Keratinocyte (primary cell): ENCODE measurements at regions not wholly inside any gene's neighbourhood (a gene's known extent, or its start where the extent isn't known, plus 50 kb on each side); places are given as distances from the start of the nearest gene placed in this dataset.

Source experiments
- DNase-seq: peaks from one replicate; pipeline ENCODE4 v3.0.0-alpha.2; 2011; ENCODE audit warnings: low read depth, missing footprints, low spot score
- FAIRE-seq: peaks from 2 replicates; lab custom pipeline; 2011; peaks lifted over from hg19 to GRCh38; lab: Jason Lieb, UNC
- H2AFZ ChIP-seq: 2 replicates; pipeline ENCODE4 v1.6.0; 2012; ENCODE audit warnings: low read length, control low read depth, inconsistent platforms; ENCODE audit not compliant: control insufficient read depth
- H3K27ac ChIP-seq: 2 replicates; pipeline ENCODE4 v1.5.1; 2011; ENCODE audit warnings: low read length; ENCODE audit not compliant: control insufficient read depth, insufficient read depth
- H3K27me3 ChIP-seq: 3 replicates; pipeline ENCODE4 v1.6.0; 2011; ENCODE audit warnings: low read length; ENCODE audit not compliant: control insufficient read depth, insufficient read depth; ENCODE audit errors: extremely low read depth
- H3K36me3 ChIP-seq, 2 experiments: 2 replicates in 1 of 2; 3 replicates in 1 of 2; pipeline ENCODE4 v1.5.1; 2011; ENCODE audit warnings: low read length in 2 of 2, mild to moderate bottlenecking in 1 of 2; ENCODE audit not compliant: control insufficient read depth in 2 of 2, insufficient read depth in 2 of 2; ENCODE audit errors: extremely low read depth in 1 of 2
- H3K4me1 ChIP-seq: 3 replicates; pipeline ENCODE4 v1.5.1; 2011; ENCODE audit warnings: low read length; ENCODE audit not compliant: control insufficient read depth, insufficient read depth; ENCODE audit errors: extremely low read depth
- H3K4me2 ChIP-seq: 3 replicates; pipeline ENCODE4 v1.6.0; 2011; ENCODE audit warnings: low read depth, low read length; ENCODE audit not compliant: control insufficient read depth, insufficient read depth; ENCODE audit errors: extremely low read depth
- H3K4me3 ChIP-seq, 3 experiments: fragments of 200-600 bp in 1 of 3; sonication (generic) in 1 of 3; 2 replicates in 2 of 3; 3 replicates in 1 of 3; pipeline ENCODE4 v1.5.1; 2011 to 2016; ENCODE audit warnings: low read length in 3 of 3, mild to moderate bottlenecking in 3 of 3, control low read depth in 2 of 3, inconsistent platforms in 1 of 3, low read depth in 1 of 3, mixed read lengths in 1 of 3, mixed run types in 1 of 3, moderate library complexity in 1 of 3; ENCODE audit not compliant: control insufficient read depth in 2 of 3, insufficient read depth in 2 of 3; ENCODE audit errors: extremely low read depth in 1 of 3
- H3K79me2 ChIP-seq: 2 replicates; pipeline ENCODE4 v1.6.0; 2012; ENCODE audit warnings: low read length; ENCODE audit not compliant: control insufficient read depth, insufficient read depth
- H3K9ac ChIP-seq: 3 replicates; pipeline ENCODE4 v1.6.0; 2011; ENCODE audit warnings: low read length; ENCODE audit not compliant: control insufficient read depth, insufficient read depth; ENCODE audit errors: extremely low read depth
- H3K9me1 ChIP-seq: 3 replicates; pipeline ENCODE4 v1.6.0; 2011; ENCODE audit warnings: low read length; ENCODE audit not compliant: control insufficient read depth, insufficient read depth; ENCODE audit errors: extremely low read depth
- H3K9me3 ChIP-seq: 2 replicates; pipeline ENCODE4 v1.5.1; 2012; ENCODE audit warnings: low read depth, low read length; ENCODE audit not compliant: control insufficient read depth
- H4K20me1 ChIP-seq: 3 replicates; pipeline ENCODE4 v1.6.0; 2011; ENCODE audit warnings: low read length; ENCODE audit not compliant: control insufficient read depth, insufficient read depth; ENCODE audit errors: extremely low read depth
- CTCF ChIP-seq, 3 experiments: IDR thresholded peaks in 1 of 3; conservative IDR thresholded peaks in 1 of 3; optimal IDR thresholded peaks in 1 of 3; 2 replicates in 2 of 3; 3 replicates in 1 of 3; pipeline versions ENCODE3 to v1.5.1; 2011; ENCODE audit warnings: low read length in 3 of 3, mild to moderate bottlenecking in 3 of 3, moderate library complexity in 2 of 3, control low read depth in 1 of 3, inconsistent platforms in 1 of 3; ENCODE audit not compliant: insufficient read depth in 2 of 3; ENCODE audit errors: extremely low read depth in 1 of 3
- EZH2 ChIP-seq: IDR thresholded peaks from one replicate; pipeline ENCODE4 v1.6.1; 2012; ENCODE audit warnings: inconsistent platforms, mild to moderate bottlenecking, low read length, moderate library complexity
- dilution Hi-C: fragments of 300-500 bp; cut with MboI; formaldehyde crosslinking; loops from one replicate; pipeline ENCODE4 v1.7.0; 2020; ENCODE audit warnings: low sequenced_read_pairs; ENCODE audit not compliant: extremely low pct_ligation_motif_present

DNA sequence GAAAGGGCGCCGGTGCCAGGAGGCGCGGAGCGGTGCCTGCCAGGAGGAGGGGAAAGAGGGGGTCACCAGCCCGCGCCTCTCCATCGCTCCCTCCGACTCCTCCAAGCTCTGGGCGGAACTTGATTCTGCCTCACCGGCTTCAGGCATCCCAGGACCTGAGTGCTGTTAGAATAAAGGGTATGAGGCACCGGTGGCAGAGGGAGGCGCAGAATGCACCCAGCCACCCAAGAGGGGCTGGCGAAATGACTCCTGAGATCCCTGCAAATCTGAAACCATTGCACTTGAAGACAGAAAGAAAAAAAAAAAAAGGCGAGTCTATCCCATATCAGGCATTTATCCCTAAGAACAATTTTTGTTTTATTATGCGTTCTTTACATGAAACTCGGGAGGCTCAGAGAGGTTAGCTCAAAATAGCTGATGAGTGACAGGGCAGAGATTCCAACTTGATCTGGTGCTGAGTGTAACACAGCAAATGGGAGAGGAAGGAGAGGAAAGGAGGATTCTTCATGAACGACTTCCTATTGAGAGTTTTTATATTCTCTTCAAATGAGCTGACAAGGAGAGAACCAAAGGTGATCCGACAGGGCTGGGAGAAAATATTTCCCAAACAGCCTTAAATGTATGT is 157.0 kb upstream of the FRMD4B start:
- Histone ChIP-seq H3K36me3 (no peaks in the 10 kb centered on the region), H2AFZ (peak overlapping the region; percentile 74), H3K27me3 (no peaks in the 10 kb centered on the region), H3K79me2 (peaks cover 30% of the 10 kb centered on the region), H4K20me1 (peaks cover 7% of the 10 kb centered on the region), H3K27ac (peak overlapping the region; percentile 88), H3K9me3 (no peaks in the 10 kb centered on the region), H3K9ac (peak overlapping the region; percentile 86), H3K4me3 (peak overlapping the region; percentile 77 to 89 (median 85)), H3K4me2 (peak overlapping the region; percentile 77), H3K9me1 (no peaks in the 10 kb centered on the region), H3K4me1 (peaks cover 23% of the 10 kb centered on the region)
- no peak for DNase-seq
- no peak for TF ChIP-seq EZH2
- no peak for TF ChIP-seq CTCF (optimal IDR thresholded peaks at IDR 0.05 in 1 of 3, IDR thresholded peaks at IDR 0.05 in 1 of 3, conservative IDR thresholded peaks at IDR 0.05 in 1 of 3; ENCODE audit: extremely low read depth in 1 of 3, insufficient read depth in 2 of 3, low read length in 3 of 3)
- dilution Hi-C loops = no loop called here
- peak; percentile 65 for FAIRE-seq

DNA sequence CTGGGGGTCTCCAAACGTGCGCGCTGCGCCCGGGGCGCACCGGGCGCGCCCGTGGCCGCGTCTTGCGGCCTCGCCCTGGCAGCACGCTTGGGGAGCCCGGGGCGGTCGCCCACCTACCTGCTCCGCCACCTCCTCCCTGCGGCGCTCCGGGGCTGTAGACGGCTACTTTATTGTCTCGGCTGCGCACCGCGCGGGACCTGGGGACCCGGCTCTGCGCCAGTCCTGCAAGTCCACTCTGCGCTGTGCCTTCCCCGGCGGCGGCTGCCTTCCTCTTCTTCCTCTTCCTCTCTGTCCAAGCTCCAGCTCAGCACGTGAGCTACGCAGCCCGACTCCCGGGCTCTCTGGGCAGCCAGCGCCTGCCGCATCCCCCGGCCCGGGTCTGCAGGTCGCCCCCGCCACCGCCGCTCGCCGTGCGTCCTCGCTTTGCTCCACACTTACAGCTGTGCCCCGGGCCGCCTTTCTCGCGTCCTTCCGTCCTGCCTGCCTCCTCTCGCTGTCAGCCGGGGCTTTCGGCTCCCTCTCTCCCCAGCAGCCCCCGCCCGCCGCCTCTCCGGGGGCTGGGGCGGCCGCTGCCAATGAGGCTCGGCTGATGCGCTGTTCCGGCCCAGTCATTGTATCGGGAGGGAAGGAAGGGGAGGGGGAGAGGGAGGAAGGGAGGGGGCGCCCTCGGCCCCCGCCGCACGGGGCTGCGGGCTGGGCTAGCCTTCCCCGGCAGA is 156.4 kb upstream of the FRMD4B start:
- DNase-seq = no peak
- H3K27me3 ChIP-seq = no peaks in the 10 kb centered on the region
- no peaks in the 10 kb centered on the region for H3K36me3 ChIP-seq
- H4K20me1 ChIP-seq = peaks cover 8% of the 10 kb centered on the region
- H3K4me3 ChIP-seq = peak overlapping the region; percentile 77 to 89 (median 85)
- H2AFZ ChIP-seq = peak overlapping the region; percentile 74
- H3K9ac ChIP-seq = peak overlapping the region; percentile 86
- peaks cover 37% of the 10 kb centered on the region for H3K79me2 ChIP-seq
- dilution Hi-C loops = no loop called here
- no peaks in the 10 kb centered on the region for H3K9me3 ChIP-seq
- peaks cover 26% of the 10 kb centered on the region for H3K4me1 ChIP-seq
- H3K27ac ChIP-seq = peak overlapping the region; percentile 88
- FAIRE-seq = no peak
- no peaks in the 10 kb centered on the region for H3K9me1 ChIP-seq
- peak overlapping the region; percentile 77 for H3K4me2 ChIP-seq
- TF ChIP-seq EZH2 = no peak
